PFSK-1 (cell line): ENCODE measurements at regions not wholly inside any gene's neighbourhood (a gene's known extent, or its start where the extent isn't known, plus 50 kb on each side); places are given as distances from the start of the nearest gene placed in this dataset.

Experiments
- POLR2AphosphoS5 ChIP-seq: IDR thresholded peaks from 2 replicates; pipeline ENCODE4 v1.6.1; 2012; ENCODE audit warnings: low read depth, mild to moderate bottlenecking, control low read depth, low read length, moderate library complexity
- REST ChIP-seq, 2 experiments: IDR thresholded peaks; 2 replicates each; pipeline versions ENCODE4 v1.6.1 to v1.8.0; 2011 to 2012; ENCODE audit warnings: low read depth in 2 of 2, low read length in 2 of 2, control low read depth in 1 of 2, inconsistent platforms in 1 of 2, mild to moderate bottlenecking in 1 of 2, moderate library complexity in 1 of 2; ENCODE audit not compliant: insufficient read depth in 1 of 2
- SIN3A ChIP-seq: IDR thresholded peaks from 2 replicates; pipeline ENCODE4 v1.6.1; 2012; ENCODE audit warnings: mild to moderate bottlenecking, low read length, moderate library complexity, borderline replicate concordance; ENCODE audit not compliant: insufficient read depth
- TAF1 ChIP-seq: IDR thresholded peaks from 2 replicates; pipeline ENCODE4 v1.6.1; 2012; ENCODE audit warnings: low read length, control low read depth, borderline replicate concordance; ENCODE audit not compliant: insufficient read depth

DNA sequence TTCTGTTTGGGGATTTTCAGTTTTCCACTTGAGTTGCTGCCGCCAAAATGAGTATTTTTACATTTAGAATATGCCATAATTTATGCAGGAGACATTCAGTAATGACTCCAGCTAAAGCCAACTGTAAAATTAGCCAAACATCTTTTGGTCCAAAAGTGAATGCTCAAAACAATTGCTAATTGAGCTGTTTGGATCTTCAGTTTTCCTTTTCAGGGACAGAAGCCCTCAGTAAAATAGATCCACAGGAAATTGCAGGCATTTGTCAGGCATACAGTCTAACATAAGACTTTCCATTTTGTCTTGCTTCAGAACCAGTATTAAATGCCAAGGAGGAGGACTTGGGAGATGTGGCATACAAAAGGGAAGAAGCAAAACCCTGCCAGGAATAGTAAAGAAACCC lies 524.8 kb upstream of the API5 start:
- no peak for TF ChIP-seq POLR2AphosphoS5
- TF ChIP-seq TAF1: no peak
- no peak for TF ChIP-seq REST (IDR thresholded peaks at IDR 0.05; ENCODE audit: insufficient read depth in 1 of 2, low read depth in 2 of 2, low read length in 2 of 2)
- no peak for TF ChIP-seq SIN3A
